CD4-positive, alpha-beta T cell treated with Interleukin-6 at 100 ng/mL for 8 hours (primary cell): ENCODE measurements at regions not wholly inside any gene's neighbourhood (a gene's known extent, or its start where the extent isn't known, plus 50 kb on each side); places are given as distances from the start of the nearest gene placed in this dataset.
"Not testable (repeated sequence)": the region's sequence is repeated elsewhere in the genome, so short reads cannot be mapped to it uniquely, and the experiment has no call there.

ENCODE experiments used
- DNase-seq: peaks from one replicate; pipeline ENCODE4 v3.0.0-alpha.2; 2020; ENCODE audit warnings: mixed read lengths, low spot score

DNA sequence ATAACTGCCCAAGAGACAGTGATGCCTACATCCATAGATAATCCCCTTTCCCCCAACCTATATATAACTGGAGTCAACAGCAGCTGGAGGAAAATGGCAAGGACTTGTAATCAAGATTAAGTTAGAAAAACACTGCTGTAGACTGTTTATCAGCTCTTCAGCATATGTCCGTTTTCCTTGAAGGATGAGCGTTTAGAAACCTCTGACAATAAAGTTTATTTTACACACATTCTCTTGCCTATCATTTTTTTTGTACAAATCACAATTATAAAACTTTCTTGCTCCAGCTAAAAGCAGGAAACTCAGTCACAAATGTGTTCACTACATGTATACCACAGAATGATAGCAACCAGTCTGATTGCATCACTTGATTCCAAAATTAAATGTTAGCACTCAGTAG, 50.8 kb downstream of the PPIAL4G start:
- DNase-seq = not testable (repeated sequence)

DNA sequence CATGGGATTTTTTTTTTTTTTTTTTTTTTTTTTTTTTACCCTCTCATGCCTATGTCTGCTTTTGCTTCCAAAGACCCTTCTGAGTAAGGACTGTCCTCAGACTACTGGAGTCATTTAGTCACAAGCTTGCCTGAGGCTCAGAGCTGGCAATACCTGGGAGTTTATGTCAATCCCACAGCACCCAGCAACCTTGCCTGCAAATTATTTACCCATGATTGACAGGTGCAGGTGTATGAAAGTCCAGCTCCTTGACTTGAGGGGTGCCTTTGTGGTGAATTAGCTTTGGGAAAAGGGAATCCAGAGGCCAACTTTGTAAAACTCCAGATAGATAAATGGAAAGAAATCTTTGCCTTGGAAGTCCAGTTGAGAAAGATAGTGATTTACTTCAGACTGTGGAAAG, 53.2 kb downstream of the PPIAL4G start:
- DNase-seq = not testable (repeated sequence)

DNA sequence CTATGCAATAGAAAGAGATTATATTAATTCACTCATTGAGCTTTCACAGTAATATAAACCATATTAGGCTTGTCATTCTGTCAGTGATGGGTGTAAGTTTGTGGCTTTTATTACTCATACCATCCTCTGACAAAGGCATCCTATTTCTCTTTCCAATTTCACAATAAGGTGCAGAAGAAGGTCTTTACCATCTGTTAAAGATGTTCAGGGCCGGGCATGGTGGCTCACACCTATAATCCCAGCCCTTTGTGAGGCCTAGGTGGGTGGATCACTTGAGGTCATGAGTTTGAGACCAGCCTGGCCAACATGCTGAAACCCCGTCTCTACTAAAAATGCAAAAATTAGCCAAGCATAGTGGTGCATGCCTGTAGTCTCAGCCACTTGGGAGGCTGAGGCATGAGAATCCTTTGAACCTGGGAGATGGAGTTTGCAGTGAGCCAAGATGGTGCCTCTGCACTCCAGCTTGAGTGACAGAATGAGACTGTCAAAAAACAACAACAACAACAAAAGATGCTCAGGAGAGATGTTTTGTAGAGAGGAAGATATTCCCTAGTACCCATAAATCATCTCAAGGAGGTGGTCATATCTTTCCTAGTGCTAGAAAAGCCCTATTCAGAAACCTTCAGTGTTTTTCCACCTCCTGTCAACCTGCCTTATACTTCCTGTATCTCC, 56.0 kb downstream of the PPIAL4G start:
- not testable (repeated sequence) for DNase-seq

DNA sequence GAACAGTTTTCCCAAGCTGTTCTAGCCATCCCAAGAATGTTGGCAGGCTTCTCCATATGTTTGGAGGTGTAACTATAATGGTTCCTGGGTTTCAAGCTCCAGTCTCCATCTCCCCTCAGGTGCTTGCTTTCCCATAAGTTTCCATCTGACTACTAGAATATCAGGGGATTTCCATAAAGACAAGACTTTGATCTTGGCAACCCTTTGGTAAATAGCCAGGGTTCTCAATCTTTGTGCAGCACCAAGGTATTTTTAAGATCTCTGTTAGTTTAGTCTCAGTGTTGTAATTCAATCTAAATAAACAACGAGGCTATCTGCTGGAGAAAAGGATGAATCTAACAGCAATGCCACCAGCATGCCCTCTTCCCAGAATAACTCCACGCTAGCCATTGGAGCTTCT, 56.7 kb downstream of the PPIAL4G start:
- DNase-seq = not testable (repeated sequence)

DNA sequence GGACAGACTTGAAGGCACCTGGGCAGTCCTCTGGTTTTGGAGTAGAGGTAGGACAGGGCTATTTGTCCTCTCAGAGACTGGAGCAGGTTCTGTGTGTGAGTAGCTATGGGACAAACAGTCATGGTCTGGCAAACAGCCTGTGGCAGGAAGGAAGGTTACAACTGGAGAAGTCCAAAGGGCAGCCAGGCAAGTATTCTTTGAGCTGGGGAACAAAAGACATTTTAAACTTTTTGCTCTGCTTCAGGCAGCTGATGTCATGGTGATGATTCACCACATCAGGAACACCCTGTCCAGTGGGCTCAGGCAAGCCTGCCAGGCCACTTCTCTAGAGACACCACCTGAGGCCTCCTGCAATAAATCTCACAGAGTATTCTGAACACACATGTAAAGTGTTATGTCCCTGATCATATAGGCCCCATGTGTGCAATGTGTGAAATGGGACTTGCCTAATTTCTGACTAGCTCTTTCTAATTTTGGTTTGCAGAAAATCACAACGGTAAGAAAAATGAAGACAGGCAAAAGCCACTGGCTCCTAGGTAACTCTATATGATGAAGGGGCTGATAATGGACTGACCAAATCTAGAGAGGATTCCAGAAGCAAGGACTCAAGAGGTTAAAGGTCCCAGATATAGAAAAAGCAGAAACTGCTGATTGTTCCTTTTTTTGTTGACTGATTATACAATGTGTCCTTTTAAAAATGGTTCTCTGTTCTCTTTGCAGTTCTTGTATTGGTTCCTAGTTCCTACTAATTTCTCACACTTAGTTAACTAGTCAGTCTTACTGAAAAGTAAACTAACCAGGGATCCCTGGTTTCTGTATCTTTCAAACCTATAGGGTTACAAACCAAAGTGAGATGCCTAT, 58.7 kb downstream of the PPIAL4G start:
- not testable (repeated sequence) for DNase-seq

DNA sequence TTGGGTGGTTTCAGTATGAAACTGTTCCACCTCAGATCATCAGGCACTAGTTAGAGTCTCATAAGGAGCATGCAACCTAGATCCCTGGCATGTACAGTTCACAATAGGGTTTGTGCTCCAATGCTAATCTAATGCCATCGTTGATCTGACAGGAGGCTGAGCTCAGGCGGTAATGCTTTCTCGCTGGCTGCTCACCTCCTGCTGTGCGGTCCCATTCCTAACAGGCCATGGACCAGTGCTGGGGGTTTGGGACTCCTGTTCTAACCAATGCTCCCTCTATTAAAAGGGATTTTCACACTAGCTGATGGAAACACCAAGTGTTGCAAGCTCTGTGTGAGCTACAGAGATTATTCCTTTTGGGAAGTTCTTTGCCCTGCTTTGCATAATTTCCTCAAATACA, 60.2 kb downstream of the PPIAL4G start:
- not testable (repeated sequence) for DNase-seq

DNA sequence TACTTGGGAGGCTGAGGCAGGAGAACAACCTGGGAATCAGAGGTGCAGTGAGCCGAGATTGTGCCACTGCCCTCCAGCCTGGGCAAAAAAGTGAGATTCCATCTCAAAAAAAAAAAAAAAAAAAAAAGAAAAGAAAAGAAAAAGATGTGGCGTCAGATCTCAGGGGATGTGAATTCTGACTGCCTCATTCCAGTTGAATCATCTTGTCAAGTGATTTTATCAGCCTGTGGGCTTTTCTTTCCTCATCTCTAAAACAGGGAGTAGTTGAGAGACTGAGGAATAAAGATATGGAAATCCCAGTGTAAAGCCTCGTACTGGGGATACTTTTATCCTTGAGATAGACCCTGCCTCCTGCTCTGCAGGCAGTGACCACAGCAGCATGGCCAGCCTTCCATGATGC, 65.9 kb downstream of the PPIAL4G start:
- not testable (repeated sequence) for DNase-seq

DNA sequence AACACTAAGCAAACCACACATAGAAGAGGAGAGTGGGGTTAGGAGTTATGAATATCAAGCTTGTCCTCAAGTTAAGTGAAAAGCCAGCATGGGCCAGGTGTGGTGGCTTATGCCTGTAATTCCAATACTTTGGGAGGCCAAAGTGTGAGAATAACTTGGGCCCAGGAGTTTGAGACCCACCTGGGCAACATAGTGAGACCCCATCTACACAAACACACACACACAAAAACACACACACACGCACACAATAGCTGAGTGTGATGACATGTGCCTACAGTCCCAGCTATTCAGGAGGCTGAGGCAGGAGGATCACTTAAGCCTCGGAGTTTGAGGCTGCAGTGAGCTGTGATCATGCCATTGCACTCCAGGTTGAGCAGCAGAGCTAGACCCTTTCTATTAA, 69.7 kb downstream of the PPIAL4G start:
- DNase-seq = not testable (repeated sequence)

DNA sequence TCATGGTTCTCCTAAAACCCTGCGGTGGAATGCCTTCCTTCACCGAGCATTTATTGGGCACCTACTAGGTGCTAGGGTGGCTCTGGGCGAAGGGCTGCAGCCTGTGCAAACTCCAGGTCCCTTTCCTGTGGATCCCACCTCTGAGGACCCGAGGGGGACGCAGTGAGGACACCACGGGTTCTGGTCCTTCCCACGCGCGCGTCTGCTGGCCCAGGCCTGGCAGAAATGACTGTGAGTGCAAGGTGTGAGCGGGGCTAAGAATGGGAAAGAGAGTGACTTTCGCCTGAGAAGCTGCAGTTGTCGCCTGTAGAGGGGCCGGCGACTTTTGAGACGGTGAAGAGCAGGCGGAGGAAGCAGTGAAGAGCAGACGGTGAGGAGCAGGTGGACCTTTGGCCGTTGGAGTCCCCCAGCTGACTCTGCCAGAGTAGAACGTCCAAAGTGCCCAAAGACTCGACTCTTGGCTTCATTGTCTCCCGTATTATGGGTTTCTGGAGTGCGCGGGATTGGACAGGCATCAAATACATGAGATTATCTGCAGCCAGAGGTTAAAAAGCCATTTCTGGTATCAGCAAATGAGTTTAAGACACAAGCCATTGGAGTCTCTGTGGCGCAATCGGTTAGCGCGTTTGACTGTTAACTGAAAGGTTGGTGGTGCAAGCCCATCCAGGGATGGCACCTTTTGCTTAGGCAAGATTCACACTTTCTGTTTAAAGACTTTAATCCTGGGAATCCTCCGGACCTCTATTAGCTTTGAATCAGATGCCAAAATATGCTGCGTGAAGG, 78.1 kb downstream of the PPIAL4G start:
- not testable (repeated sequence) for DNase-seq

DNA sequence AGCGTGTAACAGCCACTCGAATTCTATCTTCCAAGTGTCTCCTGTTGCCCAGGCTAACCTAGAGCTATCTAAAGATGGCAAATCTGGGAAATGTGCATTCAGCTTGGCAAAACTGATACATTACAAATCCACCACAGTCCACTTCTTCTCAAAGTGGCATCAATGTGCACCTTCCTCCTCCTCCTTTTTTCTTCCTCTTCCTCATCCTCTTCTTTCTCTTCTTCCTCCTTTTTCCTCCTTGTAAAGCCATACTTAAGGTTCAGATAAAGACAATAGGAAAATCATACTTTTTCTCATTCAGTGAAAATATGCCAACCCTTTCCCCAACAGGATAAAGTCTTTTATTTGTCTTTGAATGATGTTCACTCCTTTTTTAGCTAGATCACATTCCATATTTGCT, 79.2 kb downstream of the PPIAL4G start:
- not testable (repeated sequence) for DNase-seq

DNA sequence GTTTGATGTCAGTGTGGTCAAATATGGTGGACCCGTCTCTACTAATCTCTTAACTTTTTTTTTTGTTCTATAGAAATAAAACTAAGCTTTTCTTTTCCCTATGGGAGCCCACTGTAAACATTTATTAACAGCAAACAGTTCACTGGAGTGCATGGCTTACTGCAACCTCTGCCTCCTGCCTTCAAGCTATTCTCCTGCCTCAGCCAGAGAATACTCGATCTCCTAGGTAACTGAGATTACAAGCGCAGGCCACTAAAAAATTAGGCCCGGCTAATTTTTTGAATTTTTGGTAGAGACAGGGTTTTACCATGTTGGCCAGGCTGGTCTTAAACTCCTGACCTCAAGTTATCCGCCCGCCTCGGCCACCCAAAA, 80.0 kb downstream of the PPIAL4G start:
- not testable (repeated sequence) for DNase-seq

DNA sequence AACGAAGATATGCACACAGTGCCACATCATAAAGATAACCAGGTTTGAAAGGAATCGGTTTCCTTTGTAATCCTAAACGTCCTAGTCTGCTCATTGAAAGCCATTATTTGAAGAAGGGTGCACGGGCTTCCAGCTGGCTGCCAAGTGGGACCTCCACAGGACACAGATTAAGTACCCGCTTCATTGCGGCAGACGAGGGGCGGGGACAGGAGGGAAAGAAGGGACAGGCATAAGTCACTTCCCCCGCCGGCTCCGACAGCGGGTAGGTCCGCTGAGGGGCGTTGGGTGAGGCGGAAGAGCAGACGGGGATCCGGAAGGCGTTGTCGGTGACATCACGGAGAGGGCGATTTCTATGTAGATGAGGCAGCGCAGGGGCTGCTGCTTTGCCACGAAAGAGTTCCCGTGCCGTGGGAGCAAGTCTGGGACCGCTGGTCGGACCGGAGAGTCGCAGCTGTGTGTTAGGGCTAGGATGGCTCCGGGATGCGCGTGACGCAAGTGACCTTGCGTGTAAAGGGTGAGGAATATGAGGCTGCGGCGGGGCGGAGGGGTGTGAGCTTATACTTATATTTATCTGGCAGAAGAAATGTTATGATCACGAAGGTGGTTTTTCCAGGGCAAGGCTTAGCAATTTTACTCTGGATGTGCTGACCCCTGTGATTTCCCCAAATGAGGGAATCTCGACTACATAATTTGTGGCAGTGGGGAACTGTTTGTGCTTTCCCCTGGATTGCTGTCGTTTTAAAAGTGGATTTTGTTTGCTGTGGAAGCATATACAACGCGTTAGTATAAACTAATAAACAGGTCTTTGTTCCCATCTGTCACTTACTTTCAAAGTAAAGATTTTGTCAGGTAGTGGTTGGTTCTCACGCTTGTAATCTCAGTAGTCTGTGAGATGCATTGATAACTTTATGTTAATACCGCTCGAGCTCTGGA, 80.7 kb downstream of the PPIAL4G start:
- DNase-seq = peak; percentile 85

DNA sequence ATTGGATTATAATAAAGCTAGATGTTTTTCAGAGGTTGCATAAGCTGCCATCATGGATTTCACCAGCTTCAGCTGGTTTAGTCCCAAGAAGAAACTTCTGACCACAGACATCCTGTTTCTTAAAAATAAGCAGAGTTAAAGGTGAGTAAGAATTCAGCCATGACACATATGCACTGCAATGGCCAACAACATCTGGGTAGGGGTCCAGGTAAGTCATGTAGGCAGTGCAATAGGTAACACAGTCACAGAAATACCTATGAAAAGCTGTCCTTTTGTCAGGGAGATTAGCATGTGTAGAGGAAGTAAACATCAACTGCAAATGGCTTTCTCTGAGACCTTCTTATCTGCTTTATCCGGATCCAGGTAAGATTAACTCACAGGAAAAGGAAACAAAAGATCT, 85.6 kb downstream of the PPIAL4G start:
- not testable (repeated sequence) for DNase-seq

DNA sequence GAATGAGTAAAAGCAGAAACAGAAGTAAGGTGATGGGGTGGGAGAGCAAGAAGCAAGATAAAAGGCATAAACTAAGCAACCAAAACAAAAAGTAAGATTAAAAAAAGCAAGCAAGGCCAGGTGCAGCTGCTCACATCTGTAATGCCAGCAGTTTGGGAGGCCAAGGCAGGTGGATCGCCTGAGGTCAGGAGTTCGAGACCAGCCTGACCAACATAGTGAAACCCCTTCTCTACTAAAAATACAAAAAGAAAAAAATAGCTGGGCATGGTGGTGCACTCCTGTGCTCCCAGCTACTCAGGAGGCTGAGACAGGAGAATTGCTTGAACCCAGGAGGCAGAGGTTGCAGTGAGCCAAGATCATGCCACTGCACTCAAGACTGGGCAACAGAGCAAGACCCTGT, 90.6 kb downstream of the PPIAL4G start:
- DNase-seq = not testable (repeated sequence)

DNA sequence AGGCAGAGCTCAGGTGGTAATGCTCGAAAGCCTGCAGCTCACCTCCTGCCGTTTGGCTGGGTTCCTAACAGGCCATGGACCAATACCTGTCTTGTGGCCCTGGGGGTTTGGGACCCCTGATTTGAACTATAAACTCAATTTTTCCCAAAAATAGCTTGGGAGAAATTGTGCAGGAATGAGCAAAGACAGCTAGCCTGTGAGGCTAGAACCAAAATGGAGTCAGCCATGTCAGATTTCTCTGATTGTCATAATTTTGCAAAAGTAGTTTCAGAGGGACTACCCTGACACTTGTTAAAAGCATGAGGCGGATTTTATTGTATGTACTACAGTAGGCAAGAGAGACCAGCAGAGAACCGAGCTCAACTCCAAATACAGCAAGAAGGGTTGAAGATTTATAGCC, 91.8 kb downstream of the PPIAL4G start:
- DNase-seq = not testable (repeated sequence)

DNA sequence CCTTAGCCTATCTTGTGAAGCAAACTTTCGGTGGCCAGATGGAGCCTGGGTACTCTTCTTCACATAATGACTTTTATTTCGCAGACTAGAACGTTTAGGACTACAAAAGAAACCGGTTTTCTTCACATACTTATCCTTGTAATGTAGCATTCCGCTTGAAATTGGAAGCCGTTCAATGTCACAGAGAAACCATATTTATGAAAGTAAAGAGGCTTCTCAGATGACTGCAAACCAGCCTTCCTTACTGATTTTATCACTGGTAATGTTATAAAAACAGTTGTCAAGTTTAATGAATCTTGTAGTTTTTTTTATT, 94.1 kb downstream of the PPIAL4G start:
- no peak for DNase-seq

DNA sequence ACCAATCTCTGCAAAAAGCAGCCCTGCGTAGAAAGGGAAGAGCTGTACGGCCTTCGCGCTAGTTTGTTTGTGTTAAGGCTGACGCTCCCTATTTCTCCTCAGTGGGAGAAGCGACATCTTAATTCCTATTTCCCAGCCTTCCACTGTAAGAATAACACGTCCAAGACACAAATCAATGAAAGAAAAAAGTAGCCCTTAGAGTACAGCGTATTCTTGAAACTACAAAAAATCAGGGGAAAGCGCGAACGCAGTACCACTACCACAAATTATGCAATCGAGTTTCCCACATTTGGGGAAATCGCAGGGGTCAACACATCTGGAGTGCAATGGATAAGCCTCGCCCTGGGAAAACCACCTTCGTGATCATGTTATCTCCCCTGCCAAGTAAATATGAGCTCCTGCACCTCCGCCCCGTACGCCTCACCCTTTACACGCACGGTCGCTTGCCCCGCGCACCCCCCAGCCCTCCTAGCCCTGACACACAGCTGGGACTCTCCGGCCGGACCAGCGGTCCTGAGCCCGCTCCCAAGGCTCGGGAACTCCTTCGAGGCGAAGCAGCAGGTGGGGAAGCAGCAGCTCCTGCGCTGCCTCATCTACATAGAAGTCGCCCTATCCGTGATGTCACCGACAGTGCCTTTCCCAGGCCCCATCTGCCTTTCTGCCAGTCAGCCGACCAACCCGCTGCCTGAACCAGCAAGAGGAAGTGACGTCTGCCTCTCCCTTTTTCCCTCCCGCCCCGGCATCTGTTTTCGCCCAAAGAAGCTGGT, 94.7 kb downstream of the PPIAL4G start:
- DNase-seq = peak; percentile 90

DNA sequence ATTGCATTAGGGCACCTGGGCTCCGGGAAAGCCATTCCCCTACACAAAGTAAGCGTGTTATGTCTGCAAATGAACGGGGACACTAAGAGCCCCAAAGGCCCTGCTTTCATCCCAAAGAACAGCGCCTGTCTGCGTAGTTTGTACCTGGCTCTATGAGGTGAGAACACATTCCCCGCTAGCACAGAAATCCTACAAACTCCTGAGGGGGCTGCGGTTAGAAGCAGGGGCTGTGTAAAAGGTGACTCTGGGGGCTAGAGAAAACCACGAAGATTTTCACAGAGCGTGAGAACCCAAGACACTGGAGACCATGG, 95.2 kb downstream of the PPIAL4G start:
- not testable (repeated sequence) for DNase-seq

DNA sequence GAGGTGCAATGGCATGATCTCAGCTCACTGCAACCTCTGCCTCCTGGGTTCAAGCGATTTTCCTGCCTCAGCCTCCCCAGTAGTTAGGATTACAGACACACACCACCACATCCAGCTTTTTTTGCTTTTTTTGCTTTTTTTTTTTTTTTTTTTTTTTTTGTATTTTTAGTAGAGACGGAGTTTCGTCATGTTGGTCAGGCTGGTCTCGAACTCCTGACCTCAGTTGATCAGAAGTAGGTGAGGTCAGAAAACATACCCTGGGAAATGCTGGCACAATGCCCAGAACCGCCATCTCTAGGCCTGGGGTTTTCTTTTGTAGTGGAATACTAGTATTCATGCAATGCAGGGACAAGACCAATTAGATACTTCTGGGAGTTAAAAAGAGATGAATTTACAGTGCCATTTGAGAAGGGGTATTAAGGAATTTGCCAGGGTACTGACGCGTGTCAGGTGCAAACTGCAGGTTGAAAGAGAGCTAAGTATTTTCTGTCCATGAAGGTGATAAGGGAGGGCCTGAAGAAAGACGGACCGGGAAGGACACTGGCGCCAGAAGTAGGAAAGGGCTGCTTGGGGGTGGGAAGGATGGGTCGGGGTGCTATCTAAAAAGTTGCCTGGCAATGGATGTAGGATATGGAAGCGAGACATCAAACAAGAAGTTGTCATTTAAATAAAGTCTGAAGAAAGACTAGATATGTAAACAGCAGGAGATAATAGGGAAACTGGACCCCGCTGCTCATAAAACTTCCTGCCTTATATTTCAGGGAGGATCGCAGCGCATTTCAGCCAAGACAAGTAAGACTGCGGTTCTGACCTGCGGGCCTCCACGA, 95.8 kb downstream of the PPIAL4G start:
- DNase-seq = not testable (repeated sequence)

DNA sequence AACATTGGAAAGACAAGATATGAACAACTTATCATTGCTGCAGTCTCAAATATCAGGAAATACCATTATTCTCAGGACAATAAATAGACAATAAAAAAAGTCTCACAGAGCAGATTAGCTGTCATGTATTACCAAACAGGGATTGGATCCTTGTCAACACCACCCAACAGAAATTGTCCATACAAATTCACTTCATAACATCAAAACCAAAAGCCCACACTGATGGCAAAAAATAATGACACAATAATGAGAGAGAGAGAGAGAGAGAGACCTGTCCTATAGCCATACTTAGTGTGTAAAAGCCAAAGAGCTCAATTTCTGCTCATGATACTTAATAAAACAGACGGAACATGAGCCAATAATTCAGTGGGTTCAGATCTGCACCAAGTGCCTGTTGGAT, 96.5 kb downstream of the PPIAL4G start:
- DNase-seq = no peak
